ENCODE measurements at regions not wholly inside any gene's neighbourhood (a gene's known extent, or its start where the extent isn't known, plus 50 kb on each side); places are given as distances from the start of the nearest gene placed in this dataset.

DNA sequence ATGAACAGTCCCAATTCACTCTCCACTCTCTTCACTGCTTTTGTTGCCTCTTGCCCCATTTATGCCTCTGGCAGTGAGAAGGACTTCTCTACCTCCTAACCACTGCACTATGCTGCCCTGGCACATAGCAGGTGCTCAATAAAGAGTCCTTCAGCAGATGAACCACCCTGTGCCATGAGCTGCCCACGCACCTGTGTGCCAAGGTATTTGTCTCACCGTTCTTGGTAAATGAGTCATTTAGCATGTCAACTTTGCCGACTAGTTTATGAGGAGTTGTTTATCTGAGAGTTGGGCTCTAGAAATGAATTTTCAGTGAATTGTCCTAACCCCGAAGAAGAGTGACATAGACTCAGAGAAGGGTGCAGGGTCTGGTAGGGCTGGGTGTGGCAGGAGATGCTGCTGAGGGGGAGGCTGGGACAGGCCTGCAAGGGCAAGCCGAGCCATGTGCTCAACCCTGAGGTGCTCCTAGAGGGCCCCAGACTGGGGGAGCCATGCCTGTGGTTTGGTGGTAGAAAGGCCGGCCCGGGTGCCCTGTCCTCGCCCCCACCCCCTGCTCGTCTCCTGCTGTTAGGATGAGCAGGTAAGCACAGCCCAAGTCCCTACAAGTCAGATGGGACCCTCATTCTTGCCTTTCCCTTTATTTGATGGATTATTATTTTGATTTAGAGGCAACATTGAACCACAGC, 654.5 kb downstream of the MATN1 start:
- TF ChIP-seq, protein P1, sequence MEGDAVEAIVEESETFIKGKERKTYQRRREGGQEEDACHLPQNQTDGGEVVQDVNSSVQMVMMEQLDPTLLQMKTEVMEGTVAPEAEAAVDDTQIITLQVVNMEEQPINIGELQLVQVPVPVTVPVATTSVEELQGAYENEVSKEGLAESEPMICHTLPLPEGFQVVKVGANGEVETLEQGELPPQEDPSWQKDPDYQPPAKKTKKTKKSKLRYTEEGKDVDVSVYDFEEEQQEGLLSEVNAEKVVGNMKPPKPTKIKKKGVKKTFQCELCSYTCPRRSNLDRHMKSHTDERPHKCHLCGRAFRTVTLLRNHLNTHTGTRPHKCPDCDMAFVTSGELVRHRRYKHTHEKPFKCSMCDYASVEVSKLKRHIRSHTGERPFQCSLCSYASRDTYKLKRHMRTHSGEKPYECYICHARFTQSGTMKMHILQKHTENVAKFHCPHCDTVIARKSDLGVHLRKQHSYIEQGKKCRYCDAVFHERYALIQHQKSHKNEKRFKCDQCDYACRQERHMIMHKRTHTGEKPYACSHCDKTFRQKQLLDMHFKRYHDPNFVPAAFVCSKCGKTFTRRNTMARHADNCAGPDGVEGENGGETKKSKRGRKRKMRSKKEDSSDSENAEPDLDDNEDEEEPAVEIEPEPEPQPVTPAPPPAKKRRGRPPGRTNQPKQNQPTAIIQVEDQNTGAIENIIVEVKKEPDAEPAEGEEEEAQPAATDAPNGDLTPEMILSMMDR (IDR thresholded peaks at IDR 0.05), result no peak
- TF ChIP-seq POLR2A (IDR thresholded peaks at IDR 0.05), result no peak
